ENCODE measurements at regions not wholly inside any gene's neighbourhood (a gene's known extent, or its start where the extent isn't known, plus 50 kb on each side); places are given as distances from the start of the nearest gene placed in this dataset.

DNA sequence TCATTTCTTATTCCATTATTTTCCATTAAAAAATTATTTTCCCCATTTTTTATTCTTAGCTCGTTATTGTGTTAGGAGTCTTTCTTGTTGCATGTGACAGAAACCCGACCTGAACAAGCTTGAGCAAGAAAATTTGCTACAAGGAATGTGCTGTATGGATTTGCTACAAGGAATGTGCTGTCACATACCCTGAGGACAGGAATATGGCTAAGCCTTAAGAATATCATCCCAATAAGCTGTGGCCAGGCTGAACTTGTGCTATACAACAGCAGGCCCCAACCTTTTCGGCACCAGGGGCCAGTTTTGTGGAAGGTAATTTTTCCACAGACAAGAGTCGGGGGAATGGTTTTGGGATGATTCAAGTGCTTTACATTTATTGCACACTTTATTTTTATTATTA, 114.0 kb downstream of the TRMT11 start:
- Histone ChIP-seq H3F3A (ENCODE audit: insufficient read depth, low read length) (no peaks in the 10 kb centered on the region), H3K27me3 (replicated peaks; ENCODE audit: insufficient read depth, low read length) (no peaks in the 10 kb centered on the region), H3K79me2 (ENCODE audit: low read length) (no peaks in the 10 kb centered on the region), H3K9me3 (replicated peaks; ENCODE audit: insufficient read depth, low read length) (no peaks in the 10 kb centered on the region), H3K4me2 (ENCODE audit: low read depth, low read length) (no peak overlapping the region), H3K36me3 (replicated peaks; ENCODE audit: insufficient read depth, low read length) (no peaks in the 10 kb centered on the region), H3K9ac (ENCODE audit: low read length) (no peak overlapping the region), H2AFZ (ENCODE audit: low read length) (no peak overlapping the region), H3K4me3 (ENCODE audit: low read length) (no peak overlapping the region), H3K4me1 (ENCODE audit: low read length) (no peaks in the 10 kb centered on the region), H3K27ac (ENCODE audit: low read length) (no peak overlapping the region), H3K9me2 (replicated peaks; ENCODE audit: insufficient read depth, low read length) (no peaks in the 10 kb centered on the region), H4K20me1 (ENCODE audit: insufficient read depth, low read length) (no peaks in the 10 kb centered on the region)
- no peak for DNase-seq
- TF ChIP-seq EZH2phosphoT487 (IDR thresholded peaks at IDR 0.05; ENCODE audit: low read length) (no peak), EZH2 (optimal IDR thresholded peaks at IDR 0.05; ENCODE audit: low read depth, low read length) (no peak)
- TF ChIP-seq, protein P1, sequence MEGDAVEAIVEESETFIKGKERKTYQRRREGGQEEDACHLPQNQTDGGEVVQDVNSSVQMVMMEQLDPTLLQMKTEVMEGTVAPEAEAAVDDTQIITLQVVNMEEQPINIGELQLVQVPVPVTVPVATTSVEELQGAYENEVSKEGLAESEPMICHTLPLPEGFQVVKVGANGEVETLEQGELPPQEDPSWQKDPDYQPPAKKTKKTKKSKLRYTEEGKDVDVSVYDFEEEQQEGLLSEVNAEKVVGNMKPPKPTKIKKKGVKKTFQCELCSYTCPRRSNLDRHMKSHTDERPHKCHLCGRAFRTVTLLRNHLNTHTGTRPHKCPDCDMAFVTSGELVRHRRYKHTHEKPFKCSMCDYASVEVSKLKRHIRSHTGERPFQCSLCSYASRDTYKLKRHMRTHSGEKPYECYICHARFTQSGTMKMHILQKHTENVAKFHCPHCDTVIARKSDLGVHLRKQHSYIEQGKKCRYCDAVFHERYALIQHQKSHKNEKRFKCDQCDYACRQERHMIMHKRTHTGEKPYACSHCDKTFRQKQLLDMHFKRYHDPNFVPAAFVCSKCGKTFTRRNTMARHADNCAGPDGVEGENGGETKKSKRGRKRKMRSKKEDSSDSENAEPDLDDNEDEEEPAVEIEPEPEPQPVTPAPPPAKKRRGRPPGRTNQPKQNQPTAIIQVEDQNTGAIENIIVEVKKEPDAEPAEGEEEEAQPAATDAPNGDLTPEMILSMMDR (IDR thresholded peaks at IDR 0.05; ENCODE audit: low read length): no peak

DNA sequence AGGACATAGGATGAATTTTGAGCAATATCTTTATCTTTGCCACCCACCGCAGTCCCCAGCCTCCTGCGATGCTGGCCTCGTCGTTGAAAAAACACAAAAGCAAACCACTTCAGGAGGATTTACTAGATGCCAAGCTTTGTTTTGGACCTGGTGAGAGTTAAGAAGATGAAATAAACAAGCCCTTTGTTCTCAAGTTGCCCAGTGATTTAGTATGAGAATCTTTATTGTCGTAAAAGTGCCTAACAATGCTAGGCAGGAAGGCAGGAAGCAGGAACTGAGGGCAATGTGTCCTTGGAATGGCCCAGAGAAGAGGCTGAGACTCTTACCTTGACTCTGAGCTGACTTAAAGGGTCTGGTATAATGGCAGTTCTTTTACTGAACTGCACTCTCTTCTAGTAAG, 116.0 kb downstream of the TRMT11 start:
- H3K9me2 ChIP-seq (replicated peaks; ENCODE audit: insufficient read depth, low read length): no peaks in the 10 kb centered on the region

DNA sequence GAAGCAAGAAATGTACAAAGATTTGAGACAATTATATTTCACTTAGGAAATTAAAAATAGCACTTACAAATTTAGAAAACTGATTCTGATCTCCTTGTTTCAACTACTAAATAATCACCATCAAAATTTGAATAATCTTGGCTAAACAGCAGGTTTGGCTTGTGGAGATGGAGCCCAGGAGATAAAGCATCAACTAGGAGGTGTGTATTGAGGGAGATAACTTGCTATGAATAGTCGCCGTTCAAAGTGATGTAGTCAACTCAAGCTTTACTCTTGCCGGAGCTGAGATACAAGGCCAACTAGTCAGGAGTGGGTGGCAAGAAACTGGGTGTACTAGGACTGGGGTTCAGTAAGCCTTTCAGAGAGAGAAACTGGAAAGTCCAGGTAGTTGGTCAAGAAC, 117.7 kb downstream of the TRMT11 start:
- no peaks in the 10 kb centered on the region for H3K9me3 ChIP-seq (replicated peaks; ENCODE audit: insufficient read depth, low read length)
- H3K27ac ChIP-seq (ENCODE audit: low read length): no peak overlapping the region
- no peaks in the 10 kb centered on the region for H3K79me2 ChIP-seq (ENCODE audit: low read length)
- H3K27me3 ChIP-seq (replicated peaks; ENCODE audit: insufficient read depth, low read length): no peaks in the 10 kb centered on the region
- no peaks in the 10 kb centered on the region for H3F3A ChIP-seq (ENCODE audit: insufficient read depth, low read length)
- no peaks in the 10 kb centered on the region for H3K36me3 ChIP-seq (replicated peaks; ENCODE audit: insufficient read depth, low read length)
- H3K9ac ChIP-seq (ENCODE audit: low read length): no peak overlapping the region
- no peak overlapping the region for H2AFZ ChIP-seq (ENCODE audit: low read length)
- DNase-seq: no peak
- no peaks in the 10 kb centered on the region for H3K9me2 ChIP-seq (replicated peaks; ENCODE audit: insufficient read depth, low read length)
- H3K4me2 ChIP-seq (ENCODE audit: low read depth, low read length): no peak overlapping the region
- no peaks in the 10 kb centered on the region for H3K4me1 ChIP-seq (ENCODE audit: low read length)
- TF ChIP-seq EZH2 (optimal IDR thresholded peaks at IDR 0.05; ENCODE audit: low read depth, low read length) (no peak), EZH2phosphoT487 (IDR thresholded peaks at IDR 0.05; ENCODE audit: low read length) (no peak)
- TF ChIP-seq, protein P1 (IDR thresholded peaks at IDR 0.05; ENCODE audit: low read length): no peak
- no peaks in the 10 kb centered on the region for H4K20me1 ChIP-seq (ENCODE audit: insufficient read depth, low read length)
- H3K4me3 ChIP-seq (ENCODE audit: low read length): no peak overlapping the region

More for the DNA sequence above, 116.0 kb downstream of the TRMT11 start:
- Histone ChIP-seq H3K79me2 (ENCODE audit: low read length) (no peaks in the 10 kb centered on the region), H3K4me2 (ENCODE audit: low read depth, low read length) (no peak overlapping the region), H3K9ac (ENCODE audit: low read length) (no peak overlapping the region), H3K4me3 (ENCODE audit: low read length) (no peak overlapping the region), H3F3A (ENCODE audit: insufficient read depth, low read length) (no peaks in the 10 kb centered on the region), H3K4me1 (ENCODE audit: low read length) (no peaks in the 10 kb centered on the region), H4K20me1 (ENCODE audit: insufficient read depth, low read length) (no peaks in the 10 kb centered on the region), H3K36me3 (replicated peaks; ENCODE audit: insufficient read depth, low read length) (no peaks in the 10 kb centered on the region), H3K27ac (ENCODE audit: low read length) (no peak overlapping the region), H3K9me3 (replicated peaks; ENCODE audit: insufficient read depth, low read length) (no peaks in the 10 kb centered on the region), H2AFZ (ENCODE audit: low read length) (no peak overlapping the region), H3K27me3 (replicated peaks; ENCODE audit: insufficient read depth, low read length) (no peaks in the 10 kb centered on the region)
- no peak for DNase-seq
- TF ChIP-seq, protein P1 (IDR thresholded peaks at IDR 0.05; ENCODE audit: low read length): no peak
- TF ChIP-seq EZH2phosphoT487 (IDR thresholded peaks at IDR 0.05; ENCODE audit: low read length): no peak
- TF ChIP-seq EZH2 (optimal IDR thresholded peaks at IDR 0.05; ENCODE audit: low read depth, low read length): no peak
